Glomerular endothelial cell (primary cell): ENCODE measurements at regions not wholly inside any gene's neighbourhood (a gene's known extent, or its start where the extent isn't known, plus 50 kb on each side); places are given as distances from the start of the nearest gene placed in this dataset.
"Not testable (repeated sequence)": the region's sequence is repeated elsewhere in the genome, so short reads cannot be mapped to it uniquely, and the experiment has no call there.

Experiments
- DNase-seq: peaks from one replicate; pipeline ENCODE4 v3.0.0-alpha.2; 2011; ENCODE audit warnings: low read depth, low spot score; ENCODE audit errors: extremely low read depth

DNA sequence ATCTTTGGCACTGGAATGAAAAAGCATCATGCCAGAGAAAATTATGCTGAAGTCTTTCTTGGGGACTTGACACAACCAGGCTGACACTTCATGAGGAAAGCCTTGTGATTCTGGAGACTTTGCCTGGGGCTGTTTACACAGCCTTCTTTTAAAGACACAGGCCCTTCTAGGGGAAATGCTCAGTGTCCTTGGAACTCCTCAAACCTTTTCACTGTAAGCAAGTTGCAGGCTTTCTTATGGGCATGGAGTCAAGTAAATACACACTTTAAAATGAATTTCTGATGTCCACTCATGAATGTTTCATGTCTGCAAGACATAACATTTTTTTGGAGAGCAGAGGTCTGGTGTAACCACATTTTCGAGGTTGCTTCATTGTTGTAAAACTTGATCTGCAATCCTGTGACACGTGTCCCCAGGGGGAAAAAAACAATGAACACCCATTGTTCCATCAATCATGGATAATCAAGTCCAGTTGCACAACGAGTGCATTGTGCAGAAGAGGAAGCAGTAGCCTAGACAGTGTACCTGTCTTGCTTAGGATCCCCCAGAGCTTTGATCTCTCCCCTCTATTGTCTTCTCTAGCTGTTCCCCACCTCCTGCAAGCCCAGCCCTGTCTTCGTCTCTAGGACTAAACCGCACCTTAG is 155.1 kb upstream of the PRICKLE1 start:
- DNase-seq = no peak

DNA sequence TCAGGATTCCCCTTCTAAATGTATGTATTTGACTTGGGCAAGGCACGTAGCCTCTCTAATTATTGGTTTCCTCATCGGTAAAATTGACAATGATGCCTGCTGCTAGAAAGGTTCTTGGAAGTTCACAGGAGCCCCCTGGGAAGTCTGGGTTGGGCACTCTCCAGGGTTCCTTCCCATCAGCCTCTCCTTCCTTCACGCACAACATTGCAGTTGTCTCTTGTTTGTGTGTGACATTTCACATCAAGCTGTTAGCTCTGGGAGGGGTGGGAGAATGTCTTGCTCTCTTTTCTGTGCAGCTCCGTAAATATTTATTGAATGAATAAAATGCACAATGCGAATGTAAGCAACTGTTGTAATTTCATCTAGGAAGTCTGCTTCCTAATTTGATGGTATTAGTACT is 153.2 kb upstream of the PRICKLE1 start:
- no peak for DNase-seq

DNA sequence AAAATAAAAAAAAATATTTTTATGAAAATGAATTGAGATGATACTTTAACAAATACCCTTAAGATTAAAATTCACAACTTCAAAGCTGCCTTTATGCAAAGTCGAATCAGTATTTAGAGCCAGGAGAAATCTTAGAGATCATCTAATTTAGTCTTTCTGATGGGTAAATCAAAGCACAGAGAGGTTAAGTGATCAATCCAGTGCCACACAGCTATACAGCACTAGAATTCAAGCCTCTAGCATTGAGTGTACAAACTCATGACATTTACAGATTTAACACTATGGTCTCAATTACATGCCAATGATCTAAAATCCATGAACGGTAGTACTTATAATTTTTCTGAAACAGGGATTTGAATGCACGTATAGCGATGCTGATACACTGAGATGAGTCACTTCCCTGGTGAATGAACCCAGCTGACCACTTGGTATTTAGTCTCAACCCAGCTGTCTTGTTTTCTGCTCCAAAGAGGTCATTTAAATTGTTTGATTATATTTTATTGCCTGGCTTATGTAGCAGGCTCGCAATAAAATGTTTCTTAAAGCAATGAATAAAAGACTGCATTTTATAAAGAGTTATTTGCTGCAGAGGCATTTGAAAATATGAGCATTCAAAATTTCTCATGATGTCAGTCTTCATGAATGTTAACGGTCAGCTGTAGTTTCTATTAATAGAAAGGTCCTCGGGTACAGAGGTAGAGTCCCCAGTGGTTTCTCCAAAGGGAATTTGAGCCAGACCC is 152.4 kb upstream of the PRICKLE1 start:
- no peak for DNase-seq

DNA sequence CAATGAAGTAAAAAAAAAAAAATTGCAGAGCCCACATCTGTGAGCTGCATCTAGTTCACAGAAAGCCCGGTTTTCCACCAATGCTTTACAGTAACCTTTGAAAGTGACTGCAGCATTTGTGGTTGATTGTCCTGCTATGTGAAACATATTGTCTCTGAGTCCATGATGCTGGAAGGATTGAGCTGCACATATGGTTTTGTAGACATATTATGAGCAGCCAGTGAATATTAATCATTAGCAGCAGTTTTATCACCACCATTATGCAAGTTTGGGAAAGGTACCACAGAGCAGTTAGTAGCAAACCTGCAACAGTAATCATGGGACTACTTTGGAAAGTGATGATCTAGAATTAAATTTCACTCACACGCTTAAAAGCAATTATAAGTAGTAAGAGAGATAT is 151.5 kb upstream of the PRICKLE1 start:
- DNase-seq = no peak

DNA sequence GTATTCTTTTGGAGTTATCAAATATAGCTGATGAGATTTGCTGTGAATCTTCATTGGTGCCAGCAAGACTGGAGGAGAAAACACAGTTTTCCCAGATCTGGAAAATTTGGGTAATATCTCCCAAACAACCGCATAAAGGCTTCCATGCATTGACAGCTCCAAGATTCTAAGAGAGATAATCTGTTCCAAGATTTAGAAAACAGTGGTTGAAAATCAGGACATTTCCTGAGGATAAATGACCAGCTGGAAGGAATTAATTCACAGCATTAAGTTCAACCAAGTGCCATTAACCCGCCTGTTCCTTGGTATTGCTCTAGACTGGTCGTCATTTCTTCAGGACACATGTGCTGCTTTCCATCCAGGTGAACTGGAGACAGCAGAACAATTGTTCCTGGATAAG is 147.9 kb upstream of the PRICKLE1 start:
- DNase-seq = no peak

DNA sequence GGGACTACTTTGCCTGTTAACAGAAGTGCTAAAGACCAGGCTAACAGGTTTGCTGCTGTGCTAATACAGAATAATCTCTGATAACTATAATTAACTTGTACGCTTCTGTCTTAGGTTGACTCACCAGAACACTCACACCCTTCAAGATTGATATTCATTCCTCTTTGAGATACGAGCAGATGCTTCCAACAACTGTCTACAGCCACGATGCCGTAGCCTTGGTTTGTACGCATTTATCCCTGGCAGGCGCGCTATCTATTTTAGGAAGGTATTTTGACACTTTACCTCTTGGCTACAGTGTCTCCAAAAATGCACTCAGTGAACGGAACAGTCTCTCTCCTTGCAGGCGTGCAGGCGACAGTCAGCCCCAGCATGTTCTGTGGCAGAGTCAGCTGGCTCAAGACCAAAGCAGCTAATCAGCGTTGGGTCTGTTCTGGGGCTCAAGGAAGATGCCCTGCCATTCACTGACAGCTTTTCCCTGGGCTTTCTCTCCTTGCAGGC is 146.4 kb upstream of the PRICKLE1 start:
- DNase-seq = no peak

DNA sequence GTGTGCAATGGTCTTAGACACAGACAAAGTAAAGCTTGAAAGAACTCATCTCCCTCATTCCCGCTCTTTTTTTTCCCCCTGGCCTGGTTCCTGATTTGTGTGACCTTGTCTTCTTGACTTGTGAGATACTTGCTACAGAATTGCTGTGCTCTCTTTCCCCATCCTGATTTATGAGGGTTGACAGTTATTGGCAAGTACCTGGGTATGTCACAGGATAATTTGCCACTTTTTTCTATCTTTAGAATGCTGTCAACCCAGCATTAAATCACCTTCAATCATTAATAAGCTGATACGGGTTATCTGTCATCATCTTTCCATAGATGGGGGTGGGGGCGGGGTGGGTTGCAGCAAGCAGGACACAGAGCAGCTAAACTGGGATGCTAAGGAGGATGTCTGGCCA is 144.4 kb upstream of the PRICKLE1 start:
- DNase-seq = no peak

DNA sequence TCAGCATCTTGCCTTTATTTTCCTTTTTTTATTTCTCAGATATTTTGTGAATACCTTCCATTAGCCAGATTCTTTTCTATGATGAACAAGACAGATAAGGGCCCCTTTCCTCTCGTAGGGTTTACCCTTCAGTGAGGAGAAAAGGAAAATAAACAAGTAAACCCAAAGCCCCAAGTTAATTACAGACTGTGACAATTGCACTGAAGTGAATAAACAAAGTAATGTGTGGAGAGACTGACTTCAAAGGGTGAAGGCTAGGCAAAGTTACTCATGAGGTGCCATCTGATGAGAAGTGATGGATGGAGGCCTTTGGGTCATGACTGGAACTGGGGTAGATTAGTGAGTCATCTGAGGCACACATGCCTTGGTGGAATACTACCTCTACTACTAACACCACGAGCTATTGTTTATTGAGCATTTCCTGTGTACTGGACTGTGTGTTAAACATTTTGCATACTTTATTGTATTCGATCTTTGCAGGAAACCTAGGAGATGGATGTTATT is 143.4 kb upstream of the PRICKLE1 start:
- DNase-seq = no peak

DNA sequence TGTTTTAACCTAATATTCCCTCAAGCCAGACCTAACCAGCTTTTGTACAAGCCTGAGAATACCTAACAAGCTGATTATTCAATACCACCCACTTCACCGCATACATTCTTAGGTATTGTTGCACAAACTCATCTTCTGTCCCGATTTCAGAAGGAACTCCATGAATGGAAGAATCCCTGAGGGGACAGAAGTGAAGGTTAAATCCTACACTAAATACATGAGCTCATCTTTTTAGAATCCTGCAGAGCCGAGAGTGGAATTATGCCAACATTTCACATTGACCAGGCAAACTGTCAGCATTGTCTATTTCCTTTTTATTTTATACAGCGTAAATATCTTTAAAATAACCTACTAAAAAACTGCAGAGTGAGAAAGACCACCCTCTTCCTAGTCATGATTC is 140.7 kb upstream of the PRICKLE1 start:
- DNase-seq = no peak

DNA sequence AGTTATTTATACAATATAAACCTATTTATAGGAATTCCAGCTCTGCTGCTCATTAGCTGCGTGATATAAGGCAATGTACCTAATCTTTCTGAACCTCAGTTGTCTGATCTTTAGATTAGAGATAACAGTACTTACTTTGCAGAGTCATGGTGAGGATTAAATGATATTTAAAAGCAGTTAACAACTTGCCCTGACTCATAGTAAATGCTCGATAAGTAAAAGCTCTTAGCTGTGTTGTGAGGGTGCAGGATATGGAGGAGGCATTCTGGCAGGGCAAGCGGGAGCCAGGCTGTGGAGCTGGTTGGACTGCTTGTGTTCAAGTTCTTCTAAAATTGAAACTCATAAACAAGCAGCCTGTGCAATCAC is 140.0 kb upstream of the PRICKLE1 start:
- no peak for DNase-seq

DNA sequence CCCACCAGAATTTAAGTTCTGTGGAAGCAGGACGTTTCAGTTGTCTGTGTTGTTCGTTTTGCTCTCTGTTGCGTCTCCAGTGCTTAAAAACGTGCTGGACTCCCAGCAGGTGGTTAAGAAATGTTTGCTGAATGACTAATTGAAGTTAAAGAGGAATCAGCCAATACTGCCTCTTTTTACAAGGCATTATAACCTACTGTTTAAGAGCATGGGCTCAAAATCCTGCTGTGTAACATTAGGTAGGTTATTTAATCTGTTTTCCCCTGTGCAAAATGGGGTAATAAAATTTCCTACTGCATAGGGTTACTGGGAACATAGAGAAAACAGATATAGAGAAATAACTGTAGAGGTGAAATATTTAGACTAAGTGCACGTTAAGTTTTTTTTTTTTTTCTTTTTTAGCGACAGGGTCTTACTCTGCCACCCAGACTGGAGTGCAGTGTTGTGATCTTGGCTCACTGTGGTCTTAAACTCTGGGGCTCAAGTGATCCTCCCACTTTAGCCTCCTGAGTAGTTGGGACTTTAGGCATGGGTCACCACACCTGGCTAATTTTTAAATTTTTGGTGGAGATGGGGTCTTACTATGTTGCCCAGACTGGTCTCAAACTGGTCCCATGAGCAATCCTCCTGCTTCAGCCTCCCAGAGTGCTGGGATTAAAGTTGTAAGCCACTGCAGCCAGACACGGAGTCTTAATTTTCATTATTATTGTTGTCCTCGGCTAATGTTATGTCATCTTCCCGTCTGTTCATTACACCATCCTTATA is 139.4 kb upstream of the PRICKLE1 start:
- DNase-seq = no peak

DNA sequence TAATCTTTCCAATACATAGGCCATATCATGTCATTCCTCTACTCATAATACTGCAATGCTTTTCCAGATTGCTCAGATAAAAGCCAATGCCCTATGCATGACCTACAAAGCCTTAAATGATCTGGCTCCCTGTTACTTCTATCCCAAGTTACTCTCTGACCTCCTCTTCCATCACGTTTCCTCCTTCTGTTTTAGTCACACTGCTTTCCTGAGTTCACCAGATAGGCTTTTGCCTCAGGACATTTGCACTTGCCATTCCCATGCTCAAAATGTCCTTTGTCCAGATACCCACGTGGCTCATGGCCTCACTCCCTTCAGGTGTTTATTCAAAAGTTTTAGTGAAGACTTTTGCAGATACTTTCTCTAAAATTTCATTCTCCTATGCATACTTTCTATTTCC is 138.7 kb upstream of the PRICKLE1 start:
- no peak for DNase-seq

DNA sequence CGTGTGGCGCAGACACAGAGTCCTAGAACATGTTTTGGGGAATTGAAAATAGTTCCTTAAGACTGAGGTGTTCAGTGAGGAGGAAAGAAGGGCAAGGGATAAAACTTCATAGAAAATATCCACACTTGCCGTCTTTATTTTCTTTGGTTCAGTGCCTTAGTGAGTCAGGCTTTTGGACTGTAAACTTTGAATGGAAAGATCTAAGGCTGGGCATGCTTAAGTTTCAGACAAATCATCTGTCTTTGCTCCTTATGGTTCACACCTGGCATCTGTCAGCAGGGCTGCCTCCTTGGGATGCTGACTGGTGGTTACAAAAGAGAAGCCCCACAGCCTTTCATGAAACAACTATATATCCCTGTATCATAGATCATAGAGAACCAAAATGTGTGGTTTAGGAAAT is 136.3 kb upstream of the PRICKLE1 start:
- DNase-seq = no peak

DNA sequence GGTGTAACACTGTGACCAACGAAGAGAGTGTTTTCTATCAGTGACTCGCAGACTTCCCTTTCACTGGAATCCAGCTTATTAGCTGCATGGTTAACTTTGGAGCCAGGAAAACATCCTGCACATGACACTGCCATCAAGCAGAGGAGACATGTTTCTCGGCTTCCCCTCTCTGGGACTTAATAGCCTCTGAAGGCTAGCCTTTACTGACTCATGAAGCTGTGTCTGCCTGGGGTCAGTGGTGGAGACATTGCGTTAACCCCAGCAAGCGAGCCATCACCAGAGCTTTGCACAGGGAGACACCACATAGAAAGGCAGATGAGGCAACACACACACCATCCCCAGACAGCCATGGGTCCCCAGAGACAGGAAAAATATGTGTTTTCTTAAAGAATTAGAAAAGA is 126.9 kb upstream of the PRICKLE1 start:
- DNase-seq = no peak

DNA sequence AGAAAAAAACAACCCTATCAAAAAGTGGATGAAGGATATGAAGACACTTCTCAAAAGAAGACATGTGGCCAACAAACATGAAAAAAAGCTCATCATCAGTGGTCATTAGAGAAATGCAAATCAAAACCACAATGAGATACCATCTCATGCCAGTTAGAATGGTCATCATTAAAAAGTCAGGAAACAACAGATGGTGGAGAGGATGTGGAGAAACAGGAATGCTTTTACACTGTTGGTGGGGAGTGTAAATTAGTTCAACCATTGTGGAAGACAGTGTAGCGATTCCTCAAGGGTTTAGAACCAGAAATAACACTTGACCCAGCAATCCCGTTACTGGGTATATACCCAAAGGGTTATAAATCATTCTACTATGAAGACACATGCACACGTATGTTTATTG is 124.0 kb upstream of the PRICKLE1 start:
- not testable (repeated sequence) for DNase-seq

DNA sequence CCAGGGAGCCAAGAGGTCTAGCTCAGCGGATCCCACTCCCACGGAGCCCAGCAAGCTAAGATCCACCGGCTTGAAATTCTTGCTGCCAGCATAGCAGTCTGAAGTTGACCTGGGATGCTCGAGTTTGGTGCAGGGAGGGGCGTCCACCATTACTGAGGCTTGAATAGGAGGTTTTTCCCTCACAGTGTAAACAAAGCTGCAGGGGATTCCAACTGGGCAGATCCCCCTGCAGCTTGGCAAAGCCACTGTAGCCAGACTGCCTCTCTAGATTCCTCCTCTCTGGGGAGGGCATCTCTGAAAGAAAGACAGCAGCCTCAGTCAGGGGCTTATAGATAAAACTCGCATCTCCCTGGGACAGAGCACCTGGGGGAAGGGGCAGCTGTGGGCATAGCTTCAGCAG is 118.8 kb upstream of the PRICKLE1 start:
- DNase-seq = not testable (repeated sequence)

DNA sequence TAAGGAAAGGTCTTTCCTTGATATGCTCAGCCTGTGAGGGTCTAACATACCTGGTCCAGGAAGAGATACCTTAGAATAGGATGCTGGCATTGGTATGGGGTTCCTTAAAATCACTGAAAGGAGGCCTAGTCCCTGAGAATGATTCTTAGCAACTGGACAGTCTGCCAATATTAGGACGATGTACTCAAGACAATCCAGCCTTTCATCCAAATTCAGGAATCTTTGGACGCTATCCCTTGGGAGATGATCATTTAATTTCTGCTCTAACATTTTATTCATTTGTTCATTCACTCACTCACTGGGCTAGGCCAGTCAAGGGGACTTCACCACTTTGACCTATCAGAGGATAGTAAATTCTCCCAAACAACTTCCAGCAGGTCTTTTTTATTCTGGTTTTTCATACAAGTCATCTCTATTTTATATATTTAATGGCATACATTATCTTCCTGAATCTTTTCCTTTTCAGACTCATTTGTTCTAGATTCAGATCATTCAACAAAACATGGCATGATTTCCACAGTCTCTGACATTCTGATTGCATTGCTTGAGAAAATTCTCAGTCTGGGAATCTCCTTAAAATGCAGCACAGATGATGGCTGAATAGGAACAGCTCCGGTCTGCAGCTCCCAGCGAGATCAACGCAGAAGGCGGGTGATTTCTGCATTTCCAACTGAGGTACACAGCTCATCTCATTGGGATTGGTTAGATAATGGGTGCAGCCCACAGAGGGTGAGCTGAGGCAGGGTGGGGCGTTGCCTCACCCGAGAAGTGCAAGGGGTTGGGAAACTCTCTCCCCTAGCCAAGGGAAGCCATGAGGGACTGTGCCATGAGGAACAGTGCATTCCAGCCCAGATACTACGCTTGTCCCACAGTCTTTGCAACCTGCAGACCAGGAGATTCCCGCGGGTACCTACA is 118.0 kb upstream of the PRICKLE1 start:
- DNase-seq = no peak

DNA sequence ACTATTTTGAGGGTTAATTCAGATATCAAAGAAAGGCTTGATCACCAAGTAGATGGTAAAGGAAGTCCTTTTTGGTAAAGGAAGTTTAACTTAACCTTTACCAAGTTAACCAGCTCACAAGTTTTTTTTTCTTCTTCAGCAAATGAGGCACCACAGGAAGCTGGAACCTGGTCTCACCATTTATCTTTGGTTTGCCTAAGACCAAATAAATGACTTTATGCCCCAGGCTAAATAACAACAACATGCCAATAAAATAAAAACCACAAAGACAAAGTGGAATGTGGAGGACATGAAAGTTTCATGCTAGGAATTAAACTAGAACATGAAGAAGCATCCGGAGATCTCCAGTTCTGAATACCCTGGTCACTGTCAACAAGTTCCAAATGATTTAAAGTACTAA is 116.8 kb upstream of the PRICKLE1 start:
- no peak for DNase-seq

DNA sequence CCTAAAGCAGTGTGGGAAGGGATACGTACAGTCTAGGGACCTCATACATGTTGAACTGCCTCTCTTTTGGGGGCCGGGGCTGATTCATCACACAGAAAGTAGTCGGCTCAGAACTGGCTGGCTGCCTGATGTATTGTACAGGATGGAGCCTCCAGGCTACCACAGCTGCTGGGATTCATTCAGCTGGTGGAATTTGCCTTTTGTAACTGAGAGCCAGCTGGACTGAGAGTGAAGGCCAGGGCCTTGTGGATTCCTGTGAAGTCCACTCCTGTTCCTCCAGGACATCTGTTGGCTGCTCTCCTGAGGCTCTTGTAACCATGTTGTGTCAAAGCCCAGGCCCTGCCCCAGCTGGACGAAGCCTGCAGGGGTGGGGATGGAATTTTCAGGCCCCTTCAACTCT is 116.3 kb upstream of the PRICKLE1 start:
- DNase-seq = no peak

DNA sequence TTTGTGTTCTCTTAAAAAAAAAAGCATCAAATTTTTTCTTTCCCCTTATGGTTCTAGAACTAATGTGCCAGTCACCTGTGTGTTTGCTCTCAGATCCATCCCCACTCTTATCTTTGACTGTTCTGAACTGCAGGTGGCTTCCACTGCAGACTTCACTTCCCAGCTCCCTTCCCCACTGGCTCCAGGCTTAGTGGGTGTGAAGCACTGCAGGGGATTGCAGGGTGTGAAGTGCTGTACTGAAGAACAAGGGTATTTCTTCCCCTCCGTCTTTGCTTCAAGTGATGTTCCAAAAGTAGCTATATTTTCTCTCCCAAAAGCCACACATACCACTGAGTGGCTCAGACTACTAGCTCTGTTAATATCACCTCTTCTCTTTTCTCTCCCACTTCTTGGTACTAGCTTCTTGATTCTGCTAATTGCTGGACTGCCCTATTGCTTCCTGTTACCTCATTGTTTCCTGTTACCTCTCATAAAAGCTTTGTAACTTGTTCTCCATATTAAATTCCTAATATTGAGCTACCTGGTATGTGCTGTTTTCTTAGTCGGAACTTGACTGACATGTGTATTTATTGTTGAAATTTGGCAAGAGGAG is 115.4 kb upstream of the PRICKLE1 start:
- no peak for DNase-seq
